ENCODE measurements at regions not wholly inside any gene's neighbourhood (a gene's known extent, or its start where the extent isn't known, plus 50 kb on each side); places are given as distances from the start of the nearest gene placed in this dataset.
A peak's percentile ranks its signal among the peaks of the same experiment; 100 is the strongest.

DNA sequence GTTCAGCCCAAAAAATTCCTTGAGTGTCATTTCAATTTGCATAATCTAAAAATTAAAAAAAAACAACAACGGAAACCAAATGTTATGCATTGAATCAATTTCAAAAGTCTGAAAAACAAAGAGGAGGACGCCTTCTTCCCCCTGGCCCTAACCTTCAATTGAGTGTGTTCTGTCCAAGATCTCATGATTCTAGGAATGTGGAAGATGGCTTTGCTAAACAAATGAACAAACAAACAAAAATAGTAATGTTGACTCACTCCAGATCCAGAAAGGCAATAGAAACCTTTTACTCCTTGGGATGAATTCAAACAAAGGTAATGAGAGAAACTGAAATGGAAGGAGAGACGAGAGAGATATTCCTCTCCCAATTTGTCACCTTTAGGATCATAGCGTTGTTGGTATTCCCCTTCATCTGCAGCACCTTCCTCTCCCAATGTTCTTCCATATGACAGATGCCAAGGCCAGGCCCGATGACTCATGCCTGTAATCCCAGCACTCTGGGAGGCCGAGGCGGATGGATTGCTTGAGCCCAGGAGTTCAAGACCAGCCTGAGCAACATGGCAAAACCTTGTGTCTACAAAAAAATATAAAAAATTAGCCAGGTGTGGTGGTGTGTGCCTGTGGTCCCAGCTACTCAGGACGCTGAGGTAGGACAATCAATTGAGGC lies 109.2 kb upstream of the ADGRF1 start:
- no peak for DNase-seq (ENCODE audit: low read depth in 1 of 2, low spot score in 1 of 2)
- Histone ChIP-seq H3K27ac (no peak overlapping the region), H3K27me3 (no peaks in the 10 kb centered on the region), H3K4me1 (ENCODE audit: low read depth) (no peaks in the 10 kb centered on the region), H3K4me3 (no peak overlapping the region), H3K9me3 (ENCODE audit: low read depth) (no peaks in the 10 kb centered on the region), H3K36me3 (no peaks in the 10 kb centered on the region)
- TF ChIP-seq, protein P1, sequence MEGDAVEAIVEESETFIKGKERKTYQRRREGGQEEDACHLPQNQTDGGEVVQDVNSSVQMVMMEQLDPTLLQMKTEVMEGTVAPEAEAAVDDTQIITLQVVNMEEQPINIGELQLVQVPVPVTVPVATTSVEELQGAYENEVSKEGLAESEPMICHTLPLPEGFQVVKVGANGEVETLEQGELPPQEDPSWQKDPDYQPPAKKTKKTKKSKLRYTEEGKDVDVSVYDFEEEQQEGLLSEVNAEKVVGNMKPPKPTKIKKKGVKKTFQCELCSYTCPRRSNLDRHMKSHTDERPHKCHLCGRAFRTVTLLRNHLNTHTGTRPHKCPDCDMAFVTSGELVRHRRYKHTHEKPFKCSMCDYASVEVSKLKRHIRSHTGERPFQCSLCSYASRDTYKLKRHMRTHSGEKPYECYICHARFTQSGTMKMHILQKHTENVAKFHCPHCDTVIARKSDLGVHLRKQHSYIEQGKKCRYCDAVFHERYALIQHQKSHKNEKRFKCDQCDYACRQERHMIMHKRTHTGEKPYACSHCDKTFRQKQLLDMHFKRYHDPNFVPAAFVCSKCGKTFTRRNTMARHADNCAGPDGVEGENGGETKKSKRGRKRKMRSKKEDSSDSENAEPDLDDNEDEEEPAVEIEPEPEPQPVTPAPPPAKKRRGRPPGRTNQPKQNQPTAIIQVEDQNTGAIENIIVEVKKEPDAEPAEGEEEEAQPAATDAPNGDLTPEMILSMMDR (IDR thresholded peaks at IDR 0.05; ENCODE audit: low read depth, low read length): no peak

DNA sequence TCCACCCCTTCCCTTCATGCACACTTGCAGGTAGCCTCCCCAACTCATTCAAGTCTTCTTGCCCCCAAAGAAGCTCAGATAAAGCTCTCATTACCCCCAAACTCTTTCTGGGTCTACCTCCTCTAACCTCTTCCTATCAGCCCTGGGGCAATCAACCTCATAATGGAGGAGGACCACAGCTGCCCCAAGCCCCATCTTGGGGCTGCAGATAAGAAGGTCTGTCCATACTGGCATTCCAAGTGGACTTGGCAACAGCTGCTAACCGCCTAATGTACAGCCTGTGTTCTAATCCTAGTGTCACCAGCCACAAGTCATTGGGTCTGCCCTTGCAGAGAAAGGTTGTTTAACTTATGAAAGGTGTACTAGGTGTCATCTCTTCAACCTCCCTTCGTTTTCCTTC lies 107.4 kb upstream of the ADGRF1 start:
- Histone ChIP-seq H3K4me3 (no peak overlapping the region), H3K9me3 (ENCODE audit: low read depth) (no peaks in the 10 kb centered on the region), H3K27ac (no peak overlapping the region), H3K4me1 (ENCODE audit: low read depth) (no peaks in the 10 kb centered on the region), H3K27me3 (no peaks in the 10 kb centered on the region), H3K36me3 (no peaks in the 10 kb centered on the region)
- TF ChIP-seq, protein P1 (IDR thresholded peaks at IDR 0.05; ENCODE audit: low read depth, low read length): no peak
- no peak for DNase-seq (ENCODE audit: low read depth in 1 of 2, low spot score in 1 of 2)

DNA sequence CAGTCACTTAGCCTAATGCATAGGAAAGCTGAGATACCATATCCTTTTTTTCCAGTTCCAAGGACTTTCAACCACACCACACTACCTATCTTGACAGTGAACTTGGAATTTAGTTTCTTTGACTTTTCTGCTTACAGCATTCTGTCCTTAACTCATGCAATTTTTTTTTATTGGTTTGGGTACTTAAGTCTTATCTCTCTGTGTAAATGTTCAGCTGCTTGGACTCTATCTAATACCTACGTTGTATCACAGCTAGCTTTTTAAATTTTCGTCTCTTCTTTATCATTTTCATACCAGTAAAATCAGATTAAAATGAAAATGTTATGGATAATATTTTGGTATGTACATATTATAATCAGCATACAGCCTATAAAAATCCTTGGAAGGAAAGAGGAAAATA lies 106.9 kb upstream of the ADGRF1 start:
- Histone ChIP-seq H3K4me3 (no peak overlapping the region), H3K36me3 (no peaks in the 10 kb centered on the region), H3K27me3 (no peaks in the 10 kb centered on the region), H3K9me3 (ENCODE audit: low read depth) (no peaks in the 10 kb centered on the region), H3K4me1 (ENCODE audit: low read depth) (no peaks in the 10 kb centered on the region), H3K27ac (no peak overlapping the region)
- TF ChIP-seq, protein P1 (IDR thresholded peaks at IDR 0.05; ENCODE audit: low read depth, low read length): no peak
- no peak for DNase-seq (ENCODE audit: low read depth in 1 of 2, low spot score in 1 of 2)

DNA sequence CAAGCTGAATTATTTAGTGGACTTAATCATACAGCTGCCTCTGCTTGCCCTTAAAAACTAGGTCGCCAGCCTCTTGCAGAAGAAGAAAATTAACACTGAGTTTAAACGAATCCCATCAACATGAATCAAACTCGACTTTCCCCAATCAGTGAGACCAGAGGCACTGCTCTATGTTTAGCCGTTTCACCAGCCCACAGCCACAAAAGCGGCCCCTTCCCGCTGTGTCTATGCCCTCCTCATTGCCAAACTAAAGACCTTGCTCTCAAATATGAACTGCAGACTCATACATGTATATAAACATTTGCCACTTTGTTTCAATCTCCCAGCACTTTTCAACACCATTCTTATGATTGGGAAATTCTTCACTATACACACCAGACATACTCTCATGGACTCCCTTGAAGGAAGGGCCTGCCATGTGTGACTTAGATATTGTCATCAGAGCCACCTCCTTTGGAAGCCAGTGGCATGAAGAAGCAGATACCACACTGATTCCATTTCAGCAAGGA lies 105.8 kb upstream of the ADGRF1 start:
- Histone ChIP-seq H3K4me1 (ENCODE audit: low read depth) (no peaks in the 10 kb centered on the region), H3K9me3 (ENCODE audit: low read depth) (no peaks in the 10 kb centered on the region), H3K4me3 (no peak overlapping the region), H3K27ac (no peak overlapping the region), H3K27me3 (no peaks in the 10 kb centered on the region), H3K36me3 (no peaks in the 10 kb centered on the region)
- TF ChIP-seq, protein P1 (IDR thresholded peaks at IDR 0.05; ENCODE audit: low read depth, low read length): no peak
- peak in 1 of 2 donors; percentile 34 for DNase-seq (ENCODE audit: low read depth in 1 of 2, low spot score in 1 of 2)

DNA sequence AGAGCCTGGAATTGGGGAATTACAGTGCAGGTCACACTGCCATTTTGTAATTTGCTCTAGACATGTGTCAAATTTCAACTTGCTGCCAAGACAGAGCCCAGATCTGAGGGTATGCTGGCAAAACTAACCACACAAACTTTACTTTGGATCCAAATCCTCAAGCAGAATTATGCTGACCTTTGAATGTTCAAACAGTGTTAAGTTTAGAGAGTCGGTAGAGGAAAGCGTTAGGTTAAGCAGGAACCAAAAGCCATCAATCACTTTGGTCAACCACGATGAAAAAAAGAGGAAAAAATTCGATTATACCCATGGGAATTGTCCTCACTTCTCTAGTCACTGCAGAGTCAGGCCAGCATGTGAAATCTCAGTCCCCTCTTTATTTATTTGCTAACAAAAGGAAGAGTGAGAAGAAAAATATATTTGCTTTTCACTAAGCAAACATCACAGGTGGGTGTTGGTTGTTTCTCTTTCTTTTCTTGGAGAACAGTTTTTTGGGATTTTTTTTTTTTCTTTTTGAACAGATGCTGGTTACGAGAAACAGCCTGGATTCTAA lies 105.1 kb upstream of the ADGRF1 start:
- H3K36me3 ChIP-seq: no peaks in the 10 kb centered on the region
- no peaks in the 10 kb centered on the region for H3K27me3 ChIP-seq
- no peaks in the 10 kb centered on the region for H3K4me1 ChIP-seq (ENCODE audit: low read depth)
- TF ChIP-seq, protein P1 (IDR thresholded peaks at IDR 0.05; ENCODE audit: low read depth, low read length): no peak
- no peak for DNase-seq (ENCODE audit: low read depth in 1 of 2, low spot score in 1 of 2)
- no peaks in the 10 kb centered on the region for H3K9me3 ChIP-seq (ENCODE audit: low read depth)
- no peak overlapping the region for H3K27ac ChIP-seq
- no peak overlapping the region for H3K4me3 ChIP-seq

All from cardiac muscle cell (in vitro differentiated cells and primary cell).